ENCODE measurements at regions not wholly inside any gene's neighbourhood (a gene's known extent, or its start where the extent isn't known, plus 50 kb on each side); places are given as distances from the start of the nearest gene placed in this dataset.

GRCh38 chr16:80171746-80172145 lies 369.0 kb upstream of the DYNLRB2 start:
- DNase-seq: no peak

GRCh38 chr16:80171199-80171598 lies 369.6 kb upstream of the DYNLRB2 start:
- no peak for DNase-seq

- no peak for DNase-seq
Measured at GRCh38 chr16:80167657-80168390, 373.0 kb upstream of the DYNLRB2 start.

GRCh38 chr16:80166082-80166481 lies 374.7 kb upstream of the DYNLRB2 start:
- DNase-seq: no peak

- DNase-seq: no peak
Measured at GRCh38 chr16:80164966-80165550, 375.7 kb upstream of the DYNLRB2 start.

GRCh38 chr16:80163339-80163738 lies 377.5 kb upstream of the DYNLRB2 start:
- DNase-seq: no peak

GRCh38 chr16:80161799-80162739 lies 378.7 kb upstream of the DYNLRB2 start:
- DNase-seq: no peak

- no peak for DNase-seq
Measured at GRCh38 chr16:80158766-80159165, 382.0 kb upstream of the DYNLRB2 start.

- no peak for DNase-seq
Measured at GRCh38 chr16:80151722-80152111, 389.1 kb upstream of the DYNLRB2 start.

GRCh38 chr16:80150978-80151721 lies 389.6 kb upstream of the DYNLRB2 start:
- no peak for DNase-seq

GRCh38 chr16:80148826-80149225 lies 392.0 kb upstream of the DYNLRB2 start:
- DNase-seq: no peak

GRCh38 chr16:80147026-80147655 lies 393.7 kb upstream of the DYNLRB2 start:
- DNase-seq: no peak

- DNase-seq: no peak
Measured at GRCh38 chr16:80144191-80144590, 396.6 kb upstream of the DYNLRB2 start.

- no peak for DNase-seq
Measured at GRCh38 chr16:80142940-80143339, 397.9 kb upstream of the DYNLRB2 start.

- no peak for DNase-seq
Measured at GRCh38 chr16:80142281-80142680, 398.5 kb upstream of the DYNLRB2 start.

- no peak for DNase-seq
Measured at GRCh38 chr16:80129791-80130190, 411.0 kb upstream of the DYNLRB2 start.

- DNase-seq: no peak
Measured at GRCh38 chr16:80125677-80126076, 415.1 kb upstream of the DYNLRB2 start.

GRCh38 chr16:80123189-80123588 lies 417.6 kb upstream of the DYNLRB2 start:
- DNase-seq: no peak

GRCh38 chr16:80122115-80122514 lies 418.7 kb upstream of the DYNLRB2 start:
- DNase-seq: no peak

- no peak for DNase-seq
Measured at GRCh38 chr16:80121522-80121909, 419.3 kb upstream of the DYNLRB2 start.

- no peak for DNase-seq
Measured at GRCh38 chr16:80120899-80121521, 419.8 kb upstream of the DYNLRB2 start.

GRCh38 chr16:80117556-80118130 lies 423.1 kb upstream of the DYNLRB2 start:
- no peak for DNase-seq

Measured in MV-4-11 (cell line).